HL-60 (cell line): ENCODE measurements at regions not wholly inside any gene's neighbourhood (a gene's known extent, or its start where the extent isn't known, plus 50 kb on each side); places are given as distances from the start of the nearest gene placed in this dataset.

Source experiments
- DNase-seq, 2 experiments: peaks; one replicate each; pipeline ENCODE4 v3.0.0-alpha.2; 2010 to 2020; ENCODE audit warnings: low read depth in 1 of 2, low spot score in 1 of 2
- H3K27ac ChIP-seq: fragments of 250-450 bp; sonication (Bioruptor Pico); replicated peaks from 2 replicates; pipeline ENCODE4 v1.5.1; 2020; ENCODE audit warnings: mild to moderate bottlenecking, moderate library complexity
- H3K27me3 ChIP-seq: fragments of 250-450 bp; sonication (Bioruptor Pico); 2 replicates; pipeline ENCODE4 v1.5.1; 2021; ENCODE audit warnings: mild to moderate bottlenecking, moderate library complexity; ENCODE audit not compliant: insufficient read depth, poor library complexity, severe bottlenecking
- H3K4me3 ChIP-seq: replicated peaks from 2 replicates; pipeline ENCODE4 v1.5.1; 2011; ENCODE audit warnings: mild to moderate bottlenecking, control low read depth, low read length; ENCODE audit not compliant: insufficient read depth
- GABPA ChIP-seq: IDR thresholded peaks from 2 replicates; pipeline ENCODE4 v1.6.1; 2012; ENCODE audit warnings: low read depth
- POLR2AphosphoS5 ChIP-seq: IDR thresholded peaks from 2 replicates; pipeline ENCODE4 v1.6.1; 2012; ENCODE audit warnings: low read depth
- REST ChIP-seq: IDR thresholded peaks from 2 replicates; pipeline ENCODE4 v1.6.1; 2012; ENCODE audit warnings: low read depth; ENCODE audit not compliant: insufficient replicate concordance
- SPI1 ChIP-seq: IDR thresholded peaks from 2 replicates; pipeline ENCODE4 v1.6.1; 2012; ENCODE audit warnings: low read depth, mild to moderate bottlenecking, borderline replicate concordance
- TF ChIP-seq, protein P1 (sequence below): IDR thresholded peaks from one replicate; pipeline ENCODE4 v1.5.1; 2011; ENCODE audit warnings: low read length, control low read depth, inconsistent platforms; ENCODE audit not compliant: insufficient read depth

GRCh38 chr5:107168086-107168485, 502.7 kb downstream of the EFNA5 start:
- Histone ChIP-seq H3K27me3 (no peaks in the 10 kb centered on the region), H3K4me3 (no peak overlapping the region), H3K27ac (no peak overlapping the region)
- TF ChIP-seq POLR2AphosphoS5 (no peak), SPI1 (no peak), GABPA (no peak), REST (no peak)
- TF ChIP-seq, protein P1, sequence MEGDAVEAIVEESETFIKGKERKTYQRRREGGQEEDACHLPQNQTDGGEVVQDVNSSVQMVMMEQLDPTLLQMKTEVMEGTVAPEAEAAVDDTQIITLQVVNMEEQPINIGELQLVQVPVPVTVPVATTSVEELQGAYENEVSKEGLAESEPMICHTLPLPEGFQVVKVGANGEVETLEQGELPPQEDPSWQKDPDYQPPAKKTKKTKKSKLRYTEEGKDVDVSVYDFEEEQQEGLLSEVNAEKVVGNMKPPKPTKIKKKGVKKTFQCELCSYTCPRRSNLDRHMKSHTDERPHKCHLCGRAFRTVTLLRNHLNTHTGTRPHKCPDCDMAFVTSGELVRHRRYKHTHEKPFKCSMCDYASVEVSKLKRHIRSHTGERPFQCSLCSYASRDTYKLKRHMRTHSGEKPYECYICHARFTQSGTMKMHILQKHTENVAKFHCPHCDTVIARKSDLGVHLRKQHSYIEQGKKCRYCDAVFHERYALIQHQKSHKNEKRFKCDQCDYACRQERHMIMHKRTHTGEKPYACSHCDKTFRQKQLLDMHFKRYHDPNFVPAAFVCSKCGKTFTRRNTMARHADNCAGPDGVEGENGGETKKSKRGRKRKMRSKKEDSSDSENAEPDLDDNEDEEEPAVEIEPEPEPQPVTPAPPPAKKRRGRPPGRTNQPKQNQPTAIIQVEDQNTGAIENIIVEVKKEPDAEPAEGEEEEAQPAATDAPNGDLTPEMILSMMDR: no peak
- DNase-seq: no peak

- H3K27me3 ChIP-seq: no peaks in the 10 kb centered on the region
- H3K27ac ChIP-seq: no peak overlapping the region
- no peak for TF ChIP-seq SPI1
- TF ChIP-seq GABPA: no peak
- TF ChIP-seq, protein P1: no peak
- TF ChIP-seq POLR2AphosphoS5: no peak
- no peak for TF ChIP-seq REST
- no peak overlapping the region for H3K4me3 ChIP-seq
- no peak for DNase-seq
Measured at GRCh38 chr5:107165296-107165695, 505.4 kb downstream of the EFNA5 start.

GRCh38 chr5:107157809-107158208, 512.9 kb downstream of the EFNA5 start:
- Histone ChIP-seq H3K4me3 (no peak overlapping the region), H3K27ac (no peak overlapping the region), H3K27me3 (no peaks in the 10 kb centered on the region)
- DNase-seq: no peak
- TF ChIP-seq REST (no peak), SPI1 (no peak), GABPA (no peak), POLR2AphosphoS5 (no peak)
- TF ChIP-seq, protein P1: no peak
